ENCODE measurements at regions not wholly inside any gene's neighbourhood (a gene's known extent, or its start where the extent isn't known, plus 50 kb on each side); places are given as distances from the start of the nearest gene placed in this dataset.

GRCh38 chr3:145219355-145220235 lies 941.4 kb downstream of the PLOD2 start:
- no peak for TF ChIP-seq CTCF (conservative IDR thresholded peaks at IDR 0.05 in 1 of 2, IDR thresholded peaks at IDR 0.05 in 1 of 2; ENCODE audit: extremely low read depth in 1 of 2, insufficient read depth in 1 of 2, low read depth in 1 of 2, low read length in 2 of 2)
- no peak for TF ChIP-seq EZH2 (IDR thresholded peaks at IDR 0.05; ENCODE audit: borderline replicate concordance, low read length)
